GM12873 (cell line): ENCODE measurements at regions not wholly inside any gene's neighbourhood (a gene's known extent, or its start where the extent isn't known, plus 50 kb on each side); places are given as distances from the start of the nearest gene placed in this dataset.

Source experiments
- TF ChIP-seq, protein P1 (sequence below): IDR thresholded peaks from 2 replicates; pipeline ENCODE4 v1.5.1; 2012; ENCODE audit warnings: low read depth, mild to moderate bottlenecking, moderate library complexity, low read length, control low read depth; ENCODE audit not compliant: insufficient read depth; ENCODE audit errors: missing control alignments

DNA sequence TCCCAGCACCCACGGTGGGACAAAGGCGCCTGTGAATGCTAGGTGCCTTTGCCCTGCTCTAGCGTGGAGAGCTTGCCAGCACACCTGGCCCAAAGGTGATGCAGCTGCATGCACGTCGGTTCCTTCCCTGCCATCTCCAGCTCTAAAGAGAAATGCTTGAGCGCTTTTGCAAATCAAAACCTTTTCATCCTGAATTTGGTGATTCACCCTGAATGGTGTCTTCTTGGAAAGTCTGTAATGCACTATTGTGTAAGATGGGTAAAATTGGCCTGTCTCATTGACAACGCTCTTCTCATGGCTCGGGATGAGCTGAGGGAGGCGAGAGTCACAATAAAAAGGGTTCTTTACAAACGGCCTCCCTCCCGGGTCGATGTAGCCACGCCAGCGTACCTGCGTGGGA lies 103.1 kb upstream of the ID4 start:
- TF ChIP-seq, protein P1, sequence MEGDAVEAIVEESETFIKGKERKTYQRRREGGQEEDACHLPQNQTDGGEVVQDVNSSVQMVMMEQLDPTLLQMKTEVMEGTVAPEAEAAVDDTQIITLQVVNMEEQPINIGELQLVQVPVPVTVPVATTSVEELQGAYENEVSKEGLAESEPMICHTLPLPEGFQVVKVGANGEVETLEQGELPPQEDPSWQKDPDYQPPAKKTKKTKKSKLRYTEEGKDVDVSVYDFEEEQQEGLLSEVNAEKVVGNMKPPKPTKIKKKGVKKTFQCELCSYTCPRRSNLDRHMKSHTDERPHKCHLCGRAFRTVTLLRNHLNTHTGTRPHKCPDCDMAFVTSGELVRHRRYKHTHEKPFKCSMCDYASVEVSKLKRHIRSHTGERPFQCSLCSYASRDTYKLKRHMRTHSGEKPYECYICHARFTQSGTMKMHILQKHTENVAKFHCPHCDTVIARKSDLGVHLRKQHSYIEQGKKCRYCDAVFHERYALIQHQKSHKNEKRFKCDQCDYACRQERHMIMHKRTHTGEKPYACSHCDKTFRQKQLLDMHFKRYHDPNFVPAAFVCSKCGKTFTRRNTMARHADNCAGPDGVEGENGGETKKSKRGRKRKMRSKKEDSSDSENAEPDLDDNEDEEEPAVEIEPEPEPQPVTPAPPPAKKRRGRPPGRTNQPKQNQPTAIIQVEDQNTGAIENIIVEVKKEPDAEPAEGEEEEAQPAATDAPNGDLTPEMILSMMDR = no peak

DNA sequence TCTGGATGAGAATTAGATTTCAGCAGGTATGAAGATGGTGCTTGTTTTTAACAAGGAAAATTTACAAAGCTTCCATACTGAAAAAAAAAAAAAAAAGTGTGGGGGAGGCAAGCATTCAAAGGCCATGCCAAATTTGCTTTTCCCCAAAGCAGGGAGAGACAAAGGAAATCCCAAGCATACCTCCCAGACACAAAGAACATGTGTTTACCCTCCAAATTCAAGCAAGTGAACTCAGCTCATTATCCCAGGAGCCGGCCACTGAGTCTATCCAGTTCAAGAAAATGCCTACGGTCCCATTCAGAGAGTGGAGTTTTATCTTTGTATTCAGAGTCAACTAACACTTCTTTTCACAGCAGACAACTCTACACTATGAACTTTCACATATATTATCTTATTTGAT lies 102.7 kb upstream of the ID4 start:
- TF ChIP-seq, protein P1 = no peak

DNA sequence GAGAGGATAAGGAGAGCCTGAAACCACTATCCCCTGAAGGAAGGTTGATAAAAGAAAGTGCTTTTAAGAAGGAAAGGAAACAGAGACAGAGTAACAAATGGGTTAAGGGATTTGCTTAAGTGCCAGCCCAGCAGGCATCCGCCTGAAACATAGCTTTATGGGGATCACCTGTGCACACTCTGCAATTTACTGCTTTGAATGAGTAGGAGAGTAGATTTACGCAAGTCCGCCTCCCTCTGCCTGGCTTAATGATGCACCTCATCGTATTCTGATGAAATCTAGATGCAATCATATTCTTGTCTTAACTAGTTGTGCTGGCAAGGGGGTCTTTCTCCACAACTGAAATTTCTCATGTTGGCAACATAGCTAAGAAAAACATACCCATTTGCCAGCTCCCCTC lies 101.1 kb upstream of the ID4 start:
- TF ChIP-seq, protein P1 = no peak

DNA sequence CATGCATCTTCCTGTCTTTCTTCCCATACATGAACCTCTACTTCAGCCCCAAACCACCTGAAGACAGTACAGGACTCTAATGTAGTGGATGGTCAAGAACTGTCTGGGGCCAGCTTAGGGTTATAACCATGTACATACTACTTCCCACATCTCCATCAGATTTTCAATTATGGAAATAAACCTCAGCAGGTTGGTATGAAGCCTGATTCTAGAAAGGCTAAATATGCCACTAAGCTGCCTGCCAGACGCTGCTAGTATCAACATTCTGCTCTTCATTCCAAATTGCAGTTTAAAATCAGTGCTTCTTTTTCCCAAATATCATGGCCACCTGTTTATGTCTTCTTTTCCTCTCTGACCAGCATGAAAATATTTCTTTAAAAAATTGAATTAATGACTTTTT lies 99.2 kb upstream of the ID4 start:
- TF ChIP-seq, protein P1 = no peak

DNA sequence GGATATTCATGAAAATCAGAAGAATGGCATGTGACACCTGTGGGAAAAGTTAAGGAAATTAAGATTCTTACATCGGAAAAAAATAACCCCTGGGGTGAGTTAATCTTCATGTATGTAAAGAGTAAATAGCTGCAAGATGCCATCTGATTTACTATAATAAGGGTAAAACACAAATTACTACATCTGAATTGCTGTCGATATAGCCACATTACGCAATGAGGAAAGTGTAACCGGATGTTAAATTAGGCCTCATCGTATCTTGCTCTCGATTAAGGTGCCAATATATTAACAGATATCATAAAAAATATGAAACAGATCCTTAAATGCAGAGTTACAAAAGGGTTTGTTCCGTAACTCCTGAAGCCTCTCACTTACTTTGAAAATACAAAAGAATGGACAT lies 87.4 kb upstream of the ID4 start:
- TF ChIP-seq, protein P1 = no peak

DNA sequence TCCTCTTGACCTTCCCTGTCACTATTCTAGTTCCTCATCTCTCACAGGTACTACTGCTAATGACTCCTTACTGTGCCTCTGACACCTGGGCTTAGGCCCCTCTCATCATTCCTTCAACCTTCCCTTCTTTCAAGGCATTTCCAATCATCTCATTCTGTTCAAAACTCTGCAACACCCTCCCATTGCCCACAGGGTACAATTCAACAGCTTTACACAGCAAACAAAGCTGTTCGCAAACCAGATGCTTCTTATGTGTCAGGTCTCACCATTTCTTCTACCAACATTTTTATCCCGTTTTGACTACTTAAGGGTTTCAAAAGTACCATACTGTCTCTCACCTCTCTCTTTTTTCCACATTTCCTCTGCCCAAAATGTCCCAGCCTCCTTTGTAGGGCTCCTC lies 84.4 kb upstream of the ID4 start:
- TF ChIP-seq, protein P1 = no peak

DNA sequence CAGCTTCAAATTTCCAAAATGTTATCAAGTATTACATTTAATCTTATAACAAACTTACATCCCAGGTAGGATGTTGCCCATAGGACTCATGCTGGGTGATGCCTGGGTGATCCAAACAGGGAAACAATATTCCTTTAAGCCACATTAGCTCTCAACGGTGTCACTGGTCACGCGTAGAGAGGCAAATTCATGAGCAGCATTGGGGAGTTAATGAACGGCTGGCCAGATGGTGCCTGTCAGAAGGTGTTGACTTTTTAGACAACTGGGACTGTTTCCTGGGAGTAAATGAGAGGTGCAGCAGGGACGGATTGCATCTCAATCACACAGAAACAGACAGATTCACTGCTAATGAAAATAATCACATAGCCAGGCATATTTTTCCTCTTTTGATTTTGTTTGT lies 83.3 kb upstream of the ID4 start:
- TF ChIP-seq, protein P1 = no peak
